MV-4-11 (cell line): ENCODE measurements at regions not wholly inside any gene's neighbourhood (a gene's known extent, or its start where the extent isn't known, plus 50 kb on each side); places are given as distances from the start of the nearest gene placed in this dataset.
"Not testable (repeated sequence)": the region's sequence is repeated elsewhere in the genome, so short reads cannot be mapped to it uniquely, and the experiment has no call there.

ENCODE experiments used
- DNase-seq: peaks from one replicate; lab custom pipeline; 2025; lab: John Stamatoyannopoulos, UW

DNA sequence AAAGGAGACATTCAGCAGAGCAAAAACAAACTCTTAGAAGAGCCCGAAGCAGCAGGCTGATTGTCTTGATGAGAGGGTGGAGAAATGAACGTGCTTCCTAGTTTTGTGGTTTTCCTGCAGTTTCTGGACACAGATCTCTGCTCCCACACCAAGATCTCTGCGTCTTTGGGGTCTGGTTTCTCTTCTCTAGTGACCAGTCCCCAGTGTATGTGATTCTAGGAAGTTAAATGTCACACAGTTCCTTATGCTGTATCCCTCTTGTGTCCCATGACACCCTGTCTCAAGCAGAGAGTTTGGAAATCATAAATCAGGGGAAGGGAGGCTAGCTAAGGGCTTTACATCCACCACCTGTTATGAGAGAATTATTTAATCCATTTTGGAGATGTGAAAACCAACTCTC is 55.4 kb upstream of the KLF14 start:
- DNase-seq, result peak; percentile 38

DNA sequence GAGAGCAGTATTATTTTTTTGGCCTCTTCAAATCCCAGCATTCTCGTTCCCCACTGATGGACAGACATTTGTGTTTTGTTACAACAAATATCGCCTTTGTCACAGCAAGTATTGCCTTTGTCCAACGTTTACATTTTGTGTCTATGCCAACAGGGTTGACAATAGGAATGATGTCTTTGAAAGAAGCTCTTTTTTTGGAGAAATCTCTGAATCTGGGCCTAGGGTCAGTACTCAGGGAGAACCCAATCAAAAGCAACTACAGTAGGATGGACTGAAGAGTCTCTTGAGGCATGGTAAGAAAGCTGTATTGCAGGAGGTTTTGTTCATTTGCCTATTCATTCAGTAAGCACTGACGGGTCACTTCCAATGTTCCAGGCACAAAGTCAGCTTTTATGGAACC is 57.7 kb upstream of the KLF14 start:
- no peak for DNase-seq

DNA sequence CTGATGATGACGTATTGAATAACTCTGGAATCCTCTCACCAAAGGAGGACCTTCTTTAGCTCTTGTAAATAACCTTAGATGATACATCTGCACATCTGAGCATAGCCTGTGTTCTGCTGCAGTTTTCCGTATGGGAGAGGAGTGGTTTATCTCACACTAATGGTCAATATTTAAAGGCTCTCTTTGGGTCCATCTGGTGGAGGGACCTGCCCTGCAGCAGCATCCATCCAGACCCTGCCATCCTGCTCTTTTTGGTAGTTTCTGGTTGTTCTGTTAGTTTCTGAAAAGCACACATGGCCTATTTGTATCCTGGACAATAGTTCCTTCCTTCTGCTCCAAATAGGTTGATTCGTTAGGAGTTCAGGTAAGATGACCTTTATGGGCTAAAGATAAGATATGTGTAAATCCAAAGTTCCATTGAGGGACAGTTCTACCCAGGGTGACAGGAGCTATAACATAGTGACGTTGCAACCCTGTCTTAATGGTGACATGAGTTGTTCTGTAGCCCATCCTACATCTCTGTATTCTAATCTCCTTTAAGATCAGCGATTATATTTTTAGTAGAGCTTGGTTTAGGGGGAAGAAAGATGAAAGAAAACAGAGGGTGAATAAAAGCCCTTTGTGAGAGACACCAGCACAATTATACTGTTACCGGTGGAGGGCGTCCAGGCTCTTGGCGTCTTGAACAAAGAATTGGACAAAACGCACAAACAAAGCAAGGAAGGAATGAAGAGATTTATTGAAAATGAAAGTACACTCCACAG is 60.0 kb upstream of the KLF14 start:
- DNase-seq, result no peak

DNA sequence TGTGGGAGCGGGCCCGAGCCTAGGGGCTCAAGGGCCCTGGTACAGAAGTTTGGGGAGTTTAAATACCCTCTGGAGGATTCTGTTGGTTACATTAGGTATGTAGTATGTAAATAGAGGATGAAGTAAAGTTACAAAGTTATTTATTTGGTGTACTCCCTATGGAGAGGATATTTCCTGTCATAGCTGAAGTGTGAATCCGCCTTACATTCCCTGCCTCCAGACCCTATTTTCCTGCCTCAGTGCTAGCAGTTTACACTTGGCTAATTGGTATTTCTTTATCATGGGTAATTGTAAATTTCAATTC is 60.6 kb upstream of the KLF14 start:
- DNase-seq, result no peak

DNA sequence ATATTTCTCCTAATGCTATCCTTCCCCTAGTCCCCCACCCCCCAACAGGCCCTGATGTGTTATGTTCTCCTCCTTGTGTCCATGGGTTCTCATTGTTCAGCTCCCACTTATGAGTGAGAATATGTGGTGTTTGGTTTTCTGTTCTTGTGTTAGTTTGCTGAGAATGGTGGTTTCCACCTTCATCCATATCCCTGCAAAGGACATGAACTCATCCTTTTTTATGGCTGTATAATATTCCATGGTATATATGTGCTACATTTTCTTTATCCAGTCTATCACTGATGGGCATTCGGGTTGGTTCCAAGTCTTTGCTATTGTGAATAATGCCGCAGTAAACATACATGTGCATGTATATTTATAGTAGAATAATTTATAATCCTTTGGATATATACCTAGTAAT is 62.4 kb upstream of the KLF14 start:
- DNase-seq, result not testable (repeated sequence)

DNA sequence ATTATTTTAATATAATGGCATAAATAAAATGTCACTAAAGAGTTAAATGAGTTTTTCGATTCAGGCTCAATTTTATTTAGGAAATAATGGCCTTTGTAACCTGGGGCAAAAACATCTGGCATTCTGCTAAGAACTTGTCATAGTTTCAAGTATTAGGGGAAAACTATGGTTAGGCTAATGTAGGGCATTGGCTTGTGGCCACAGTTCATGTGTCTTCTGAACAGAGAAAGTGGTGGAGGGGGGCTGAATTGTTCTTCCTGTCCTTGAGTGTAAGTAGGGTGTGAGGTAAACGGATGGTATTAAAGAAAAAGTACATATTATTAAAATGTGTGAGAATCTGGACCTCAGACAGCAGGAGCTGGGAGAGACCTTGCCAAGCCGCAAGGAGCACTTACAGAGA is 69.1 kb upstream of the KLF14 start:
- no peak for DNase-seq

DNA sequence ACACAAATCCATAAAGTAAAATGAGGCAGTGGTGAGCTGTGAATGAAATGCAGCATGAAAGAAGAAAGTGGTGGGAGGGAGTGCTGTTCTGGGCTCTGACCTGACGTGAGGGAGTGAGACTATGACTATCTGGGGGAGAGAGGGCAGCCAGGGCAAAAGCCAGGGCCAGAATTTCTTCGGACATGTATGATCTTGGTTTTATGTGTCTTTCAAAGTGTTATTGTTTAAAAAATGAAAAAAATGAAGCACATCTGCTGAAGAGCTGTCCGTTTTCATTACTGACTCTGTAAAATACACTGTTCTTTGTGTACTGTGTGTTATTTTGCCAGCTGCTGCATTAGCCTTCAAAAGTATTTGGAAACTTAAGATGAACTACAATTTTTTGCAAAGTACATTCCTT is 70.2 kb upstream of the KLF14 start:
- DNase-seq, result no peak

DNA sequence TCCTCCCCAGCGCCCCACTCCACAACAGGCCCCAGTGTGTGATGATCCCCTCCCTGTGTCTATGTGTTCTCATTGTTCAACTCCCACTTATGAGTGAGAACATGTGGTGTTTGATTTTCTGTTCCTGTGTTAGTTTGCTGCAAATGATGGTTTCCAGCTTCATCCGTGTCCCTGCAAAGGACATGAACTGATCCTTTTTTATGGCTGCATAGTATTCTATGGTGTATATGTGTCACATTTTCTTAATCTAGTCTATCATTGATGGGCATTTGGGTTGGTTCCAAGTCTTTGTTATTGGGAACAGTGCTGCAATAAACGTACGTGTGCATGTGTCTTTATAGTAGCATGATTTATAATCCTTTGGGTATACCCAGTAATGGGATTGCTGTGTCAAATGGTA is 78.8 kb upstream of the KLF14 start:
- not testable (repeated sequence) for DNase-seq

DNA sequence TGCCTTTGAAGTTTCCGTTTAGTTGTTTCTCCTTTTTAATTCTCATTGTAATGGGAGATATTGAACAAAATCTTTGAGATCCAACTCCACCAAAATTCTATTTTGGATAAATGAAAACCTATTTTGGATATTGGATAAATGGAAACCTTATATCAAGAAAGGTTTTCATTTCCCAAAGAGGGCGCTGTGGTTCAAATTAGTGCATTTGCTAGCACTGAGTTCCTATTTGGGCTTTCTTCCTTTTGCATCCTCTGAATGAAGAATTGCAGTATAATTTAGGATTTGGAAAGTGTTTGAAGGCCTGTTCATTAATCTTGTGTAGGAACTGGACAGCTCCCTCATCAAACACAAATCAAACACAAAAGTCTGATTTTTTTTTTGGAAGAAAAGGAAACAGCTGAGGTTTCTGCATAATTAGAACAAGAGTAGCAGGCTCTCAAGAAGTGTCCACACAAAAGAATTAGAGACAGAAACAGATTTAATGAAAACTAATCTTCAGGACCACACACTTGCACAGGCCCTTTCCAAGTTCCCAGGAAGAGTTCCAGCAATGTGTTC is 80.8 kb upstream of the KLF14 start:
- DNase-seq, result peak; percentile 13

DNA sequence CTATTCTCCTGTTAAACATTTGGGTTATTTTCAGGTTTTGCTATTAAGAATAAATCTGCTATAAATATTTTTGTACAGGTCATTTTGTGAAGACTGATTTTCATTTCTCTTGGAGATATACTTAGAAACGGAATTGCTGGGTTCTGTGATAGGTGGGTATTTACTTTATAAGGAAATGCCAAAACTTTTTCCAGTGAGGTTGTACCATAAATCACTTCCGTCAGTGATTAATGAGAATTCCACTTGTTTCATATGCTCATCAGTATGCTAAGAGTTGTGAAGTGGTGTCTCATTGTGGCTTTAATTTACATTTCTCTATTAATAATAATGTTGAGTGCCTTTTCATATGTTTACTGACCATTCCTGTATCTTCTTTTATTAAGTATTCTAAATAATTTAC is 84.0 kb upstream of the KLF14 start:
- no peak for DNase-seq

DNA sequence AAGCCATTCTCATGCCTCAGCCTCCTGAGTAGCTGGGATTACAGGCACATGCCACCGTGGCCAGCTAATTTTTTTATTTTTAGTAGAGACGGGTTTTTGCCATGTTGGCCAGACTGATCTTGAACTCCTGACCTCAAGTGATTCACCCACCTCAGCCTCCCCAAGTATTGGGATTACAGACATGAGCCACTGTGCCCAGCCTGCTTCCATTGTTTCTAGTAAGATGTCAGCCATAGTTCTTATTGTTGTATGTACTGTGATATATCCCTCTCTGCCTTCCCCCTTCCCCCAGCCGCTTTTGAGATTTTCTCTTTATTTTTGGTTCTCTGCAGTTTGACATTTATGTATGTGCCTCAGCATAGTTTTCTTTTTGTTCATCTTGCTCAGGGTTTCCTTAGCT is 87.9 kb upstream of the KLF14 start:
- DNase-seq, result no peak

DNA sequence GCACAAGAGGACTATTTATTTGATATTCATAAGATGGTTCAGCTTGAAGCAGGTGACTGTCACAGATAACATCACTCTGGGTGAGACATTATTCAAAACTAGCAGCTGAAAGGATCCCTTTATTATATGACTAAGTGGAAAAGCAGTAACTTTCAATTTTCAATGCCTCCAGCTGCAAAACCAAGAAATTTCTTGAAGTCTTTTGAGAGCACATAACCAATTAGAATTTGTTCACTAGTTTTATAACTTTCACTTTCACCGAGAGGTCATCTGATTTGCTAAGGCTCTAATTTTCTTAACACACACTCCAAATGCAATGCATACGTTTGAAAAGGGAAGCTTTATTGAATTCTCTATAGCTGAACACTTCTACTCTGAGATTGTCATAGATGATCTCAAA is 88.6 kb upstream of the KLF14 start:
- no peak for DNase-seq

DNA sequence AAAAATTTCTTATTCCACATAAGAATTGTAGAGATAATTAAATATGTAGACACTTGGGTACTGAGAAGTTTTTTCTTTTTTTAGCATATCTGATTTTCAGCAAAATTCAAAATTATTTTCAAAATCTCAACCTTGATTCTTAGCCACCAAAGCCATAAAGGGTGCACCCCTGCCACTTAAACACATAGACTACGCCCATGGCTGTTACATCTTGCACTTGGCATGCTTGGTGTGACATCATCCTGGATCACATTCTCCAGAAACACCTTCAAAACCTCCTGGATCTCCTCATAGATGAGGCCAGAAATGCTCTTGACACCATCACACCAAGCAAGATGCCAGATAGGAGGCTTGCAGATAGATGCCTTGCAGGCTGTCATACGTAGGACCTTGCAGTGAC is 89.1 kb upstream of the KLF14 start:
- DNase-seq, result no peak

DNA sequence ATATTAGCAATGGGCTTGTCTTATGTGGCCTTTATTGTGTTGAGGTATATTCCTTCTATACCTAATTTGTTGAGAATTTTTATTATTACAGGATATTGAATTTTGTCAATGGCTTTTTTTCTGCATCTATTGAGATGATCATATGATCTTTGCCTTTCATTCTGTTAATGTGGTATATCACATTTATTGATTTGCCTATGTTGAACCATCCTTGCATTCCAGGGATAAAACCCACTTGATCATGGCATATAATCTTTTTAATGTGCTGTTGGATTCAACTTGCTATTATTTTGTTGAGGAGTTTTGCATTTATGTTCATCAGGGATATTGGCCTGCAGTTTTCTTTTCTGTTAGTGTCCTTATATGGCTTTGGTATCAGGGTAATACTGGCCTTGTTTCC is 91.8 kb upstream of the KLF14 start:
- DNase-seq, result no peak

DNA sequence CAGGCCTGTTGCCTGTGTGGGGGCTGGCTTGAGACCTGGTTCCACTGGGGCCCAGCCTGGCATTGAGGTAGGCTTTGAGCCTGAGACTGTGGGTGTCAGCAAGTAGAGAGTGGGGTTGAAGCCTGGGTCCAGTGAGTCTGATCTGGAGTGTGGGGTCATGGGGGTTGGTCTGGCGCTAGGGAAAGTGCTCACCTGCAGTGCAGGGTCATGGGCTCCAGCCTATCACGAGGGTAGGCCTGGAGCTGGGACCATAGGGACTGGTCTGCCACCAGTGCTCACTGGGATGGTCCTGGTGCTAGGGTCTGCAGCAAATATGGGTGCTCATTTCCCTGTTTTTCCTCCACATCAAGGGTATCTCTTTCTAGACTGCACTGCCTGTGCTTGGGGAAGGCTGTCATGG is 95.4 kb upstream of the KLF14 start:
- no peak for DNase-seq

DNA sequence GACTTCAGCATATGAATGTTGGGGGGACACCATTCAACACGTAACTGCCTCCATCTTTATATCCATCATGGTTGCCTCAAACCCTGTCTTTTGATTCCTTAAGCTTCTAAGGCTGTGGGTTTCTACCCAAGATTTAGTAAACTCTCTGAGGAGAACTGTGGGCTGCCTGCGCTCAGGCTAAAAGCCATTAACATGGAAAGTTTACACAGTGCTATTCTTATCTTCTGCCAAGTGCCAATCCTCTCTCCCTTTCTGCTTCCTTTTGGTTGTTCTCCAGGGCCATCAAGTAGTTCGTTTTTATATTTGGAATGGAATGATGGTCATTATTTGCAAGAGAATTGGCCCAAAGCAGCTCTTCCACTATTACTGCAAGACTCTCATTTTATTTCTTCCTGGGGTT is 97.3 kb upstream of the KLF14 start:
- DNase-seq, result no peak

DNA sequence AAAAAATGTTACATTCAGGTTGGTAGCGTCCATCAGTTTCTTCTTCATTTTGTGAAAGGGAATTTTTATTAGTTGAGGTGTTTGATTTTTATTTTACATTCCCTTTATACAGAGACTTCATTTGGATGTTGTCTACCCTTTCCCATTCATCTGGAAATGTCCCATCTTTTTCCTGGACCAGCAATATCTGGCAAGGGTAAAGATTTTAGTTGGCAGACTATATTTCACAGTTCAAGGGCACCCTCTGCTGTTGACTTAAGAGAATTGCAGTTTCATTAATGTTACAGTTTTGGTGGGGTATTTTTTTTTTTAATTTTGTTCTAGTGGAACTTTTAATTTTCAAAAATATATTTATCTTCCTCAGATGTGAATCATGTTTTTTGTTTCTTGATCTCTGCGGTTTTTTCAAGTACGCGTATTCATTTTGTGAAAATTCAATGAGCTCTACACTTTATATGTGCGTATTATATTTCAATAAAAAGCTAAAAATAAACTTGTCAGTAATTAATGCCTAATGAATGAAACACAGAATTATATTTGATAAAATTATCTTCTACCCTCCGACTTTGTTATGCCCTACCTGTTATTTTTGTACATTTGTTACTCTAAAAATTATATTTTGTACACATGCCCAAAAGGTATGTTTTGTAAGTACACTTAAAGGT is 97.9 kb upstream of the KLF14 start:
- DNase-seq, result no peak

DNA sequence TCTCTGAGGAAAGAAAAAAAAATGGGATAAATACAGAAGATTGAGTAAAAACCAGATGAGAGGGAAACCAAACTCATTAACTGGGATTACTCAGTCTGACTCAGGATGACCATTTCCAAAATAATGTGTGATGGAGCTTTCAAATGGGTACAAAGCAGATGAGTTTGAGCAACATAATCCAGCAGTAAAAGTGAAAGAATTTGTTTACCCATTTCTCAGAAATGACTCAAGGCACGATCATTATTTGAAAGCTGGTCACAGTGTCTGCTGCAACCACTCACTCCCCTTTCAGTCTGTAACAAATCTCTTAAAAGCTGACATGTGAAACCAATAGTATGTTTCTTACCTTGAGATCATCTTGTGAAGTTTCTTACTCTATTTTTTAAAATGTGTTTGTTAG is 104.7 kb upstream of the KLF14 start:
- no peak for DNase-seq

DNA sequence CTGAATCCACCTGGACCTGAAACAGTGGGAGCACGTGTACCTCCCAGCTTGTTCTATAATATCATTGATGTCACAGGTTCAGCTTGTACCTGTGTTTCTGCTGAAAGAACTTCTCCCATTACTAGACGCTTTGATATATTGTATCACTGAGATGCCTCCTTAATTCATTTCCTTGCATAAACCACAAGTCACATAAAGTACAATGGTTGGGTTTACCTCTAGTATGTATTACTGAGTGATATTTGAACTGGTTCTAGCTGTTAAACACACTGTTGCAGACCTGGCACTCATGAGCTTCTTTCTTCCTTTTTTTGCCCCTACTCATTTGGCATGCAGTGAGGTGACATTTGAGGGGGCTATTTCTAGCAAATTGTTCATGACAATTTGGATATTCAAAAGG is 106.6 kb upstream of the KLF14 start:
- DNase-seq, result no peak

DNA sequence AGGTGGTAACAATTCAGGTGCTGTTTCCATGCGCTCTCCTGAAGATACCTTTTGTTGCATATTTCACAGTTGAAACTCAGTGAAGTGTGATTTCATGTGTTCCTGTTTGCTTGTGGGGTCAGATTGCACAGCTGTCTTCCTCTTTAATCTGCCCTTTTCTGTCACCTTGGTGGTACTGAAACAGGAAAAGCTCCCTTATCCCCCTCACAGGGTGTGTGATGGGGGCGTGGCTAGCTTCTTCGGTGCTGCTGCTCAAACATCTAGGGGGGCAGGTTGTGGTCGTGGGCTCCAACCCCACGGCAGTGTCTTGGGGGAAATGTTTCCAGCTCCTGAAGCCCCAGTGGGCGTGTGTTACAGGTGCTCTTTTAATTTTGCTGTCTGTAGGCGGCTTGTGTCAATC is 107.4 kb upstream of the KLF14 start:
- no peak for DNase-seq

DNA sequence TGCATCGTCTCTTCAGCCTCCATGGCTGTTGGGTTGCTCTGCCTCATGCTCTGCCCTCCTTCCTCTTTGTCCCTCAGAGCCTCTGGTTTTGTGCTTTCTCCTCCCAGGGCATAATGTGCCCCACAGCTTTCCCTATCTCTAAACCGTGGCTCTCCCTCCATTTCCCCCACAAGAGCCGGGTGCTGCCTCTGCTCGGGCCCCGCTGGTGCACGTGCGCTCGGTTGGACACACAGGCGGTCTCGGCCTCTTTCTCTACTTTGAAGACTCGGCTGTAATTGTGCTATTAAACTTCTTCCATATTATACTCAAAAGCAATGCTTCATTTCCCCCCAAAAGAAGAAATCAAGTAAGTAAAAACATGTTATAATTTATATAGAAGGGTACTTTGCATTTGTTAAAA is 109.7 kb upstream of the KLF14 start:
- no peak for DNase-seq

DNA sequence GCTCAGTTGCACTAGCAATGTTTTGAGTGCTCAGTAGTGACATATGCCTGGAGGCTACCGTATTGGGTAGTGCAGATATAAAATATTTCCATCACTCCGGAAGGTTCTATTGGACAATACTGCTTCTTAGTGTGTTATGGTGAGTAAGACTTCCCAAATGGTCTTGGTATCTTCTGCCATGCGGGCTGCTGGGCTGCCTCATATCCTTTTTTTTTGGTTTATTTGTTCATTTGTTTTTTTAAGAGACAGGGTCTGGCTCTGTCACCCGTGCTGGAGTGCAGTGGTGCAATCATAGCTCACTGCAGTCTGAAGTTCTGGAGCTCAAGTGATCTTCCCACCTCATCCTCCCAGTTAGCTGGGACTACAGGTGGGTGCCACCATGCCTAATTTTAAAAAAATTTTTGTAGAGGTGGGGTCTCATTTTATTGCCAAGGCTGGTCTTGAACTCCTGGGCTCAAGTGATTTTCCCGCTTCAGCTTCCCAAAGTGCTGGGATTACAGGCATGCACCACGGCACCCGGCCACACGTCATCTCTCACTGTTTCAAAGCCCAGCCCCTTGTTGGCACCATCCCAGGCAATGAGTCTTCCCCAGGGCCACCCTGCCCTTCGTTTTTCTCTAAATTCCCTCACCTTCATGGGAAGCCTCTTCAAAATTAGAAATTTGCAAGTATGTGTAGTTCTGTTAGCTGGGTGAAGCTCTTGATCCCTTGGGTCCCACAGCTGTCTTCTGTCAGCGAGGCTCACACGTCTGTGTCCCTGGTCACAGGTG is 111.0 kb upstream of the KLF14 start:
- DNase-seq, result no peak

DNA sequence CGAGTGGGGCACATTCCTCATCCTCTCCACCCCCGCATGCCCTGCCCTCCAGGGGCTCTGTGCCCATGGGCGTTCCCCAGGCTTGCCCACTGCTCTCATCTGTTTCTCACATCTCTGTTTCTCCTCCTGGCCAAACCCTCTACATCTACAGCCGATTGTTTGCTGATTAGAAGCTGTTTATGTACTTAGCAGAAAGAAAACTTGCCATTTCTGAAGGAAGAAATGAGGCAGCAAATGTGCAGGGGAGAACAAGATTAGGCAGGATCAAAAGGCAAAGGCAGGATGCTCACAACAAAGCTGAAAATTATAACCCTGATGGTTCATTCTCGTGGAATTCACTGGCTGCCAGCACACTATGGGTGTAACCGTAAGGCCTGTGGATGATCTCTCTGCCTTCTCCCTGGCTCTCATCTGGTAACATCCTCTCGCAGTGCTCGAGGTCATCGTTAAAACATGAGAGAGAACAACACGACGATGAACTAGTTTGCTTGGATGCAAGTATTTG is 111.6 kb upstream of the KLF14 start:
- no peak for DNase-seq
